AG10803 (cell line): ENCODE measurements at regions not wholly inside any gene's neighbourhood (a gene's known extent, or its start where the extent isn't known, plus 50 kb on each side); places are given as distances from the start of the nearest gene placed in this dataset.

Experiments
- DNase-seq: peaks from one replicate; pipeline ENCODE4 v3.0.0; 2010; ENCODE audit warnings: low read depth
- H3K4me3 ChIP-seq: 2 replicates; pipeline ENCODE4 v1.5.1; 2011; ENCODE audit warnings: mild to moderate bottlenecking, low read length, control low read depth
- CTCF ChIP-seq: conservative IDR thresholded peaks from 2 replicates; pipeline ENCODE4 v1.5.1; 2011; ENCODE audit warnings: mild to moderate bottlenecking, low read length, control low read depth, inconsistent platforms

GRCh38 chr5:23648656-23649055 is 141.2 kb downstream of the PRDM9 start:
- TF ChIP-seq CTCF: no peak
- no peak for DNase-seq

GRCh38 chr5:23649594-23649993 is 142.2 kb downstream of the PRDM9 start:
- DNase-seq: no peak
- H3K4me3 ChIP-seq: no peak overlapping the region
- TF ChIP-seq CTCF: no peak

More at GRCh38 chr5:23648656-23649055, 141.2 kb downstream of the PRDM9 start:
- no peak overlapping the region for H3K4me3 ChIP-seq

GRCh38 chr5:23655674-23656073 is 148.3 kb downstream of the PRDM9 start:
- no peak for TF ChIP-seq CTCF
- no peak for DNase-seq
- no peak overlapping the region for H3K4me3 ChIP-seq

GRCh38 chr5:23675456-23675855 is 168.0 kb downstream of the PRDM9 start:
- H3K4me3 ChIP-seq: no peak overlapping the region
- no peak for TF ChIP-seq CTCF
- no peak for DNase-seq

GRCh38 chr5:23677996-23678395 is 170.6 kb downstream of the PRDM9 start:
- TF ChIP-seq CTCF: no peak
- no peak overlapping the region for H3K4me3 ChIP-seq
- no peak for DNase-seq

GRCh38 chr5:23684103-23684502 is 176.7 kb downstream of the PRDM9 start:
- H3K4me3 ChIP-seq: no peak overlapping the region
- no peak for TF ChIP-seq CTCF
- DNase-seq: no peak

- DNase-seq: no peak
These were observed 196.8 kb downstream of the PRDM9 start for GRCh38 chr5:23703940-23704855.

More at GRCh38 chr5:23703940-23704855, 196.8 kb downstream of the PRDM9 start:
- TF ChIP-seq CTCF: no peak
- no peak overlapping the region for H3K4me3 ChIP-seq
